HEK293T (cell line): ENCODE measurements at regions not wholly inside any gene's neighbourhood (a gene's known extent, or its start where the extent isn't known, plus 50 kb on each side); places are given as distances from the start of the nearest gene placed in this dataset.

ENCODE experiments used
- CTCF ChIA-PET: fragments of 350-600 bp; formaldehyde crosslinking; extraction: SDS; loops from one replicate; lab custom pipeline; 2021; ENCODE audit warnings: antibody characterized with exemption, inconsistent platforms; lab: Yijun Ruan, JAX
- POLR2A ChIA-PET: fragments of 350-600 bp; formaldehyde crosslinking; extraction: SDS; loops from one replicate; lab custom pipeline; 2020; ENCODE audit warnings: antibody characterized with exemption, inconsistent platforms; lab: Yijun Ruan, JAX
- DNase-seq: peaks from one replicate; pipeline ENCODE4 v3.0.0; 2012; ENCODE audit warnings: mixed read lengths; ENCODE audit errors: extremely low spot score
- ARNT ChIP-seq: fragments of 450-650 bp; IDR thresholded peaks from 2 replicates; pipeline ENCODE4 v1.6.1; 2017; ENCODE audit warnings: mild to moderate bottlenecking
- BHLHE40 ChIP-seq: fragments of 450-650 bp; IDR thresholded peaks from 2 replicates; pipeline ENCODE4 v1.6.1; 2016; ENCODE audit warnings: mild to moderate bottlenecking, moderate library complexity, borderline replicate concordance
- CTBP1 ChIP-seq: fragments of 450-650 bp; IDR thresholded peaks from 2 replicates; pipeline ENCODE4 v1.6.1; 2016; ENCODE audit warnings: borderline replicate concordance
- ELF4 ChIP-seq: fragments of 450-650 bp; IDR thresholded peaks from 2 replicates; pipeline ENCODE4 v1.6.1; 2017; ENCODE audit warnings: antibody characterized with exemption
- FOXA1 ChIP-seq: fragments of 450-650 bp; IDR thresholded peaks from 2 replicates; pipeline ENCODE4 v1.6.1; 2016; ENCODE audit warnings: mild to moderate bottlenecking
- FOXK2 ChIP-seq: fragments of 450-650 bp; IDR thresholded peaks from 2 replicates; pipeline ENCODE4 v1.6.1; 2016; ENCODE audit warnings: mild to moderate bottlenecking
- FOXM1 ChIP-seq: fragments of 450-650 bp; IDR thresholded peaks from 2 replicates; pipeline ENCODE4 v1.6.1; 2017; ENCODE audit warnings: mild to moderate bottlenecking, borderline replicate concordance
- HDGF ChIP-seq: fragments of 450-650 bp; IDR thresholded peaks from 2 replicates; pipeline ENCODE4 v1.6.1; 2017; ENCODE audit warnings: antibody characterized with exemption, borderline replicate concordance
- L3MBTL2 ChIP-seq: fragments of 450-650 bp; conservative IDR thresholded peaks from 2 replicates; pipeline ENCODE4 v1.6.1; 2016; ENCODE audit warnings: mild to moderate bottlenecking
- LEF1 ChIP-seq: fragments of 450-650 bp; IDR thresholded peaks from 2 replicates; pipeline ENCODE4 v1.6.1; 2017; ENCODE audit warnings: mild to moderate bottlenecking, borderline replicate concordance
- NFRKB ChIP-seq: fragments of 450-650 bp; IDR thresholded peaks from 2 replicates; pipeline ENCODE4 v1.6.1; 2016; ENCODE audit warnings: mild to moderate bottlenecking, moderate library complexity
- PKNOX1 ChIP-seq: fragments of 450-650 bp; IDR thresholded peaks from 2 replicates; pipeline ENCODE4 v1.6.1; 2016
- SP1 ChIP-seq: fragments of 450-650 bp; IDR thresholded peaks from 2 replicates; pipeline ENCODE4 v1.6.1; 2017
- SUZ12 ChIP-seq: fragments of 450-650 bp; IDR thresholded peaks from 2 replicates; pipeline ENCODE4 v1.6.1; 2016; ENCODE audit warnings: mild to moderate bottlenecking
- TARDBP ChIP-seq: fragments of 450-650 bp; IDR thresholded peaks from 2 replicates; pipeline ENCODE4 v1.6.1; 2016
- ZNF384 ChIP-seq: fragments of 450-650 bp; IDR thresholded peaks from 2 replicates; pipeline ENCODE4 v1.6.1; 2016

- DNase-seq: no peak
- no peak for TF ChIP-seq BHLHE40
- TF ChIP-seq SP1: no peak
- ChIA-PET POLR2A (no interaction called here), CTCF (no interaction called here)
Measured at GRCh38 chr2:52916981-52917380, 850.6 kb upstream of the CHAC2 start.

- POLR2A ChIA-PET: no interaction called here
- CTCF ChIA-PET: no interaction called here
- no peak for TF ChIP-seq FOXA1
- TF ChIP-seq L3MBTL2: no peak
- no peak for TF ChIP-seq FOXM1
- no peak for TF ChIP-seq BHLHE40
- TF ChIP-seq ZNF384: no peak
- no peak for TF ChIP-seq PKNOX1
- no peak for TF ChIP-seq CTBP1
- no peak for TF ChIP-seq SP1
- no peak for TF ChIP-seq FOXK2
- no peak for TF ChIP-seq ARNT
- no peak for TF ChIP-seq TARDBP
- TF ChIP-seq LEF1: no peak
- no peak for TF ChIP-seq HDGF
- TF ChIP-seq NFRKB: no peak
- no peak for DNase-seq
Measured at GRCh38 chr2:52904355-52904891, 863.2 kb upstream of the CHAC2 start.

- DNase-seq: no peak
- POLR2A ChIA-PET: no interaction called here
- TF ChIP-seq FOXA1 (no peak), SP1 (no peak), FOXK2 (no peak), HDGF (no peak), ELF4 (no peak), ZNF384 (no peak), L3MBTL2 (no peak), LEF1 (no peak), PKNOX1 (no peak), FOXM1 (no peak), BHLHE40 (no peak), NFRKB (no peak), TARDBP (no peak), ARNT (no peak)
- CTCF ChIA-PET: no interaction called here
Measured at GRCh38 chr2:52897511-52898044, 870.0 kb upstream of the CHAC2 start.

- no peak for DNase-seq
- no peak for TF ChIP-seq HDGF
- no peak for TF ChIP-seq L3MBTL2
- TF ChIP-seq FOXK2: no peak
- TF ChIP-seq LEF1: no peak
- no peak for TF ChIP-seq SP1
- no peak for TF ChIP-seq BHLHE40
- TF ChIP-seq SUZ12: no peak
- TF ChIP-seq NFRKB: no peak
- no peak for TF ChIP-seq ZNF384
- CTCF ChIA-PET: no interaction called here
- POLR2A ChIA-PET: no interaction called here
Measured at GRCh38 chr2:52895726-52896340, 871.8 kb upstream of the CHAC2 start.

GRCh38 chr2:52886556-52886955, 881.0 kb upstream of the CHAC2 start:
- DNase-seq: no peak
- TF ChIP-seq SUZ12 (no peak), CTBP1 (no peak), FOXA1 (no peak), BHLHE40 (no peak), NFRKB (no peak), LEF1 (no peak), ARNT (no peak), TARDBP (no peak), ELF4 (no peak), PKNOX1 (no peak), ZNF384 (no peak), FOXK2 (no peak), L3MBTL2 (no peak), SP1 (no peak), FOXM1 (no peak), HDGF (no peak)
- POLR2A ChIA-PET: no interaction called here
- CTCF ChIA-PET: no interaction called here

- CTCF ChIA-PET: no interaction called here
- DNase-seq: no peak
- TF ChIP-seq TARDBP (no peak), LEF1 (no peak), BHLHE40 (no peak), ELF4 (no peak), FOXA1 (no peak), FOXM1 (no peak), NFRKB (no peak), CTBP1 (no peak), PKNOX1 (no peak), ARNT (no peak), SP1 (no peak)
- POLR2A ChIA-PET: no interaction called here
Measured at GRCh38 chr2:52884761-52885352, 882.7 kb upstream of the CHAC2 start.
